ENCODE measurements at regions not wholly inside any gene's neighbourhood (a gene's known extent, or its start where the extent isn't known, plus 50 kb on each side); places are given as distances from the start of the nearest gene placed in this dataset.

GRCh38 chr18:22681908-22682307 is 251.2 kb upstream of the RBBP8 start:
- whole genome bisulfite sequencing, 10 experiments: 0 to 100% (median 50%) methylated on average over 1 to 2 of the region's 2 CpGs; no CpG with 5 or more reads in 1 of the 10 experiments
- Histone ChIP-seq H3K27ac (no peak overlapping the region), H3K4me1 (replicated peaks in 1 of 2) (no peaks in the 10 kb centered on the region), H3K4me3 (no peak overlapping the region)
- in situ Hi-C loops (cut with MboI; ENCODE audit: low pct_unique_long_range_greater_than_20kb in 2 of 9, low sequenced_read_pairs in 9 of 9, unreplicated experiment in 9 of 9): no loop called here
- no peak for ATAC-seq (replicated peaks in 6 of 8)

- no peak for ATAC-seq (replicated peaks in 6 of 8)
- H3K27ac ChIP-seq: no peak overlapping the region
- in situ Hi-C loops (cut with MboI; ENCODE audit: low pct_unique_long_range_greater_than_20kb in 2 of 9, low sequenced_read_pairs in 9 of 9, unreplicated experiment in 9 of 9): no loop called here
- no peak overlapping the region for H3K4me3 ChIP-seq
- 0 to 67% (median 33%) methylated on average over 1 of the region's 1 CpG; no CpG with 5 or more reads in 4 of the 10 experiments for WGBS, 10 experiments
- no peaks in the 10 kb centered on the region for H3K4me1 ChIP-seq (replicated peaks in 1 of 2)
Measured at GRCh38 chr18:22682720-22683119, 250.4 kb upstream of the RBBP8 start.

GRCh38 chr18:22683196-22683676 is 249.9 kb upstream of the RBBP8 start:
- peak in 4 of 8 experiments; percentile 51 to 94 (median 82) for ATAC-seq (replicated peaks in 6 of 8)
- in situ Hi-C loops (cut with MboI; ENCODE audit: low pct_unique_long_range_greater_than_20kb in 2 of 9, low sequenced_read_pairs in 9 of 9, unreplicated experiment in 9 of 9): no loop called here
- 0 to 67% (median 59%) methylated on average over 1 to 8 of the region's 9 CpGs for WGBS, 10 experiments
- H3K4me1 ChIP-seq (replicated peaks in 1 of 2): no peaks in the 10 kb centered on the region
- H3K4me3 ChIP-seq: no peak overlapping the region
- H3K27ac ChIP-seq: no peak overlapping the region

GRCh38 chr18:22683786-22684185 is 249.3 kb upstream of the RBBP8 start:
- 56 to 100% (median 81%) methylated on average over 1 to 2 of the region's 2 CpGs; no CpG with 5 or more reads in 4 of the 10 experiments for WGBS, 10 experiments
- H3K4me1 ChIP-seq (replicated peaks in 1 of 2): no peaks in the 10 kb centered on the region
- H3K27ac ChIP-seq: no peak overlapping the region
- in situ Hi-C loops (cut with MboI; ENCODE audit: low pct_unique_long_range_greater_than_20kb in 2 of 9, low sequenced_read_pairs in 9 of 9, unreplicated experiment in 9 of 9): no loop called here
- ATAC-seq (replicated peaks in 6 of 8): no peak
- no peak overlapping the region for H3K4me3 ChIP-seq

- ATAC-seq (replicated peaks in 6 of 8): no peak
- H3K4me3 ChIP-seq: no peak overlapping the region
- WGBS, 10 experiments: 42 to 100% (median 91%) methylated on average over 1 to 2 of the region's 2 CpGs; no CpG with 5 or more reads in 1 of the 10 experiments
- no peak overlapping the region for H3K27ac ChIP-seq
- no peaks in the 10 kb centered on the region for H3K4me1 ChIP-seq (replicated peaks in 1 of 2)
- in situ Hi-C loops (cut with MboI; ENCODE audit: low pct_unique_long_range_greater_than_20kb in 2 of 9, low sequenced_read_pairs in 9 of 9, unreplicated experiment in 9 of 9): no loop called here
Measured at GRCh38 chr18:22684268-22684667, 248.9 kb upstream of the RBBP8 start.

GRCh38 chr18:22685788-22686187 is 247.3 kb upstream of the RBBP8 start:
- ATAC-seq (replicated peaks in 6 of 8): no peak
- 40 to 100% (median 78%) methylated on average over 1 to 2 of the region's 2 CpGs; no CpG with 5 or more reads in 2 of the 10 experiments for WGBS, 10 experiments
- no peaks in the 10 kb centered on the region for H3K4me1 ChIP-seq (replicated peaks in 1 of 2)
- H3K27ac ChIP-seq: no peak overlapping the region
- in situ Hi-C loops (cut with MboI; ENCODE audit: low pct_unique_long_range_greater_than_20kb in 2 of 9, low sequenced_read_pairs in 9 of 9, unreplicated experiment in 9 of 9): no loop called here
- no peak overlapping the region for H3K4me3 ChIP-seq

GRCh38 chr18:22687892-22688680 is 245.0 kb upstream of the RBBP8 start:
- no peak overlapping the region for H3K4me3 ChIP-seq
- H3K4me1 ChIP-seq (replicated peaks in 1 of 2): no peaks in the 10 kb centered on the region
- 14 to 80% (median 53%) methylated on average over 1 to 3 of the region's 3 CpGs; no CpG with 5 or more reads in 1 of the 10 experiments for WGBS, 10 experiments
- in situ Hi-C loops (cut with MboI; ENCODE audit: low pct_unique_long_range_greater_than_20kb in 2 of 9, low sequenced_read_pairs in 9 of 9, unreplicated experiment in 9 of 9): no loop called here
- H3K27ac ChIP-seq: no peak overlapping the region
- no peak for ATAC-seq (replicated peaks in 6 of 8)

GRCh38 chr18:22688877-22689496 is 244.1 kb upstream of the RBBP8 start:
- 42 to 90% (median 83%) methylated on average over 1 to 4 of the region's 4 CpGs; no CpG with 5 or more reads in 2 of the 10 experiments for WGBS, 10 experiments
- no peaks in the 10 kb centered on the region for H3K4me1 ChIP-seq (replicated peaks in 1 of 2)
- no peak overlapping the region for H3K4me3 ChIP-seq
- ATAC-seq (replicated peaks in 6 of 8): no peak
- no peak overlapping the region for H3K27ac ChIP-seq
- in situ Hi-C loops (cut with MboI; ENCODE audit: low pct_unique_long_range_greater_than_20kb in 2 of 9, low sequenced_read_pairs in 9 of 9, unreplicated experiment in 9 of 9): no loop called here

GRCh38 chr18:22689712-22690111 is 243.4 kb upstream of the RBBP8 start:
- ATAC-seq (replicated peaks in 6 of 8): no peak
- no peak overlapping the region for H3K27ac ChIP-seq
- in situ Hi-C loops (cut with MboI; ENCODE audit: low pct_unique_long_range_greater_than_20kb in 2 of 9, low sequenced_read_pairs in 9 of 9, unreplicated experiment in 9 of 9): no loop called here
- no peaks in the 10 kb centered on the region for H3K4me1 ChIP-seq (replicated peaks in 1 of 2)
- no peak overlapping the region for H3K4me3 ChIP-seq

GRCh38 chr18:22690556-22690955 is 242.6 kb upstream of the RBBP8 start:
- no peak for ATAC-seq (replicated peaks in 6 of 8)
- peaks cover 2% of the 10 kb centered on the region in 2 donors for H3K4me1 ChIP-seq (replicated peaks in 1 of 2)
- 55 to 100% (median 82%) methylated on average over 1 of the region's 1 CpG; no CpG with 5 or more reads in 4 of the 10 experiments for WGBS, 10 experiments
- H3K4me3 ChIP-seq: no peak overlapping the region
- H3K27ac ChIP-seq: no peak overlapping the region
- in situ Hi-C loops (cut with MboI; ENCODE audit: low pct_unique_long_range_greater_than_20kb in 2 of 9, low sequenced_read_pairs in 9 of 9, unreplicated experiment in 9 of 9): no loop called here

GRCh38 chr18:22691946-22692710 is 241.0 kb upstream of the RBBP8 start:
- H3K4me3 ChIP-seq: no peak overlapping the region
- in situ Hi-C loops (cut with MboI; ENCODE audit: low pct_unique_long_range_greater_than_20kb in 2 of 9, low sequenced_read_pairs in 9 of 9, unreplicated experiment in 9 of 9): no loop called here
- WGBS, 10 experiments: 0 to 100% (median 49%) methylated on average over 1 to 2 of the region's 2 CpGs
- H3K27ac ChIP-seq: no peak overlapping the region
- peaks cover 2% of the 10 kb centered on the region in 2 donors for H3K4me1 ChIP-seq (replicated peaks in 1 of 2)
- ATAC-seq (replicated peaks in 6 of 8): peak in 2 of 8 experiments; percentile 36 to 50

- in situ Hi-C loops (cut with MboI; ENCODE audit: low pct_unique_long_range_greater_than_20kb in 2 of 9, low sequenced_read_pairs in 9 of 9, unreplicated experiment in 9 of 9): no loop called here
- Histone ChIP-seq H3K4me1 (replicated peaks in 1 of 2) (peaks cover 2% of the 10 kb centered on the region in 2 donors), H3K27ac (no peak overlapping the region), H3K4me3 (no peak overlapping the region)
- 0 to 80% (median 37%) methylated on average over 1 to 8 of the region's 8 CpGs for WGBS, 10 experiments
- peak; percentile 71 to 98 (median 90) for ATAC-seq (replicated peaks in 6 of 8)
Measured at GRCh38 chr18:22694954-22695353, 238.2 kb upstream of the RBBP8 start.

GRCh38 chr18:22695674-22696073 is 237.5 kb upstream of the RBBP8 start:
- 14 to 100% (median 74%) methylated on average over 1 to 4 of the region's 4 CpGs; no CpG with 5 or more reads in 1 of the 10 experiments for WGBS, 10 experiments
- peaks cover 2% of the 10 kb centered on the region in 2 donors for H3K4me1 ChIP-seq (replicated peaks in 1 of 2)
- H3K27ac ChIP-seq: no peak overlapping the region
- H3K4me3 ChIP-seq: no peak overlapping the region
- no peak for ATAC-seq (replicated peaks in 6 of 8)
- in situ Hi-C loops (cut with MboI; ENCODE audit: low pct_unique_long_range_greater_than_20kb in 2 of 9, low sequenced_read_pairs in 9 of 9, unreplicated experiment in 9 of 9): no loop called here
